Epithelial cell of esophagus (primary cell): ENCODE measurements at regions not wholly inside any gene's neighbourhood (a gene's known extent, or its start where the extent isn't known, plus 50 kb on each side); places are given as distances from the start of the nearest gene placed in this dataset.

Experiments used
- DNase-seq: peaks from one replicate; pipeline ENCODE4 v3.0.0; 2010; ENCODE audit warnings: low read depth
- H3K4me3 ChIP-seq: 2 replicates; pipeline ENCODE4 v1.5.1; 2011; ENCODE audit warnings: mild to moderate bottlenecking, low read length, control low read depth
- CTCF ChIP-seq: IDR thresholded peaks from 2 replicates; pipeline ENCODE4 v1.5.1; 2011; ENCODE audit warnings: low read depth, mild to moderate bottlenecking, low read length, control low read depth, inconsistent platforms; ENCODE audit not compliant: insufficient read depth; ENCODE audit errors: missing control alignments

- no peak overlapping the region for H3K4me3 ChIP-seq
- no peak for DNase-seq
- TF ChIP-seq CTCF, result no peak
Observed at GRCh38 chr2:61588566-61588965, 50.4 kb upstream of the XPO1 start.
